ENCODE measurements at regions not wholly inside any gene's neighbourhood (a gene's known extent, or its start where the extent isn't known, plus 50 kb on each side); places are given as distances from the start of the nearest gene placed in this dataset.

GRCh38 chr7:46076527-46076926 lies 155.5 kb upstream of the IGFBP3 start:
- H3K18ac ChIP-seq (ENCODE audit: low read length) = no peak overlapping the region
- H3K27ac ChIP-seq (ENCODE audit: low read depth, low read length) = no peak overlapping the region
- H3K4me2 ChIP-seq (ENCODE audit: low read length) = no peak overlapping the region
- H3K9me3 ChIP-seq (ENCODE audit: insufficient read depth, low read depth, low read length) = no peaks in the 10 kb centered on the region
- H4K8ac ChIP-seq (ENCODE audit: low read depth, low read length) = no peak overlapping the region
- H3K79me2 ChIP-seq (ENCODE audit: control insufficient read depth, insufficient read depth, low read length, poor library complexity) = no peaks in the 10 kb centered on the region
- peaks cover 8 to 9% of the 10 kb centered on the region in 2 experiments for H3K4me1 ChIP-seq (ENCODE audit: control insufficient read depth in 1 of 2, insufficient read depth in 2 of 2, low read length in 2 of 2)
- H3K36me3 ChIP-seq (ENCODE audit: control insufficient read depth in 1 of 2, insufficient read depth in 2 of 2, low read length in 2 of 2) = no peaks in the 10 kb centered on the region
- H3K4me3 ChIP-seq (ENCODE audit: low read depth, low read length) = no peak overlapping the region
- no peak overlapping the region for H2AK5ac ChIP-seq (ENCODE audit: low read length)
- H3K14ac ChIP-seq (ENCODE audit: low read length) = no peak overlapping the region
- no peak overlapping the region for H3K4ac ChIP-seq (ENCODE audit: low read depth, low read length)
- DNase-seq = no peak
- peak overlapping the region; percentile 12 for H2BK12ac ChIP-seq (ENCODE audit: low read length)
- no CpG with 5 or more reads among the region's 1 CpG for WGBS (ENCODE audit: extremely low coverage, insufficient coverage, insufficient read length)
- H3K9ac ChIP-seq (ENCODE audit: low read length) = no peak overlapping the region
- H2AFZ ChIP-seq (ENCODE audit: insufficient read depth, low read length, poor library complexity) = no peak overlapping the region
- no peak overlapping the region for H2BK5ac ChIP-seq (ENCODE audit: low read depth, low read length, poor library complexity)
- H3K23ac ChIP-seq (ENCODE audit: low read length) = no peak overlapping the region
- H3K27me3 ChIP-seq (ENCODE audit: insufficient read depth, low read length) = no peaks in the 10 kb centered on the region
- H4K91ac ChIP-seq (ENCODE audit: low read depth, low read length) = no peak overlapping the region
- H4K12ac ChIP-seq (ENCODE audit: low read depth, low read length) = no peak overlapping the region
- H2BK120ac ChIP-seq (ENCODE audit: insufficient read depth, low read length, poor library complexity) = peak overlapping the region; percentile 14
- H3K79me1 ChIP-seq (ENCODE audit: low read length) = peaks cover 6% of the 10 kb centered on the region

DNA sequence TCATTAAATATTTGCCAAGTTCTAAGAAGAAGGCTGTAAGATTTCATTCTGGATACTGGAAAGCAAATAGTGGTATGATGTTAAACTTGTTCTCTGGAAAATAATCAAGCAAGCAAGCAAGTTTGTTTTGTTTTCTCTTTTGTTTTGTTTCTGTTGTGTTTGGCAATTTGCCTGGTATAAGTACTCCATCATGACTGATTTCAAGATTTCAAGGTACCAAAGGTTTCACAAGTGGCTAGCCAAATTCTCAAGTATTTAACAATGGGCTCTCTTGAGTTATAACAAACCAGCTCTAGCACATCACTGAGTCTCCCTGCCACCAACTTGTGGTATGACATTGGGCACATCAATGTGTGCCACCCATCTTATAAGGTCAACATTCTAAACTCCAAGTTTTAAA lies 151.7 kb upstream of the IGFBP3 start:
- DNase-seq = peak in 1 of 2 donors; percentile 25
- Histone ChIP-seq H3K79me2 (ENCODE audit: control insufficient read depth, insufficient read depth, low read length, poor library complexity) (no peaks in the 10 kb centered on the region), H3K9ac (ENCODE audit: low read length) (no peak overlapping the region), H2AFZ (ENCODE audit: insufficient read depth, low read length, poor library complexity) (no peak overlapping the region), H3K27me3 (ENCODE audit: insufficient read depth, low read length) (no peaks in the 10 kb centered on the region), H3K4me1 (ENCODE audit: control insufficient read depth in 1 of 2, insufficient read depth in 2 of 2, low read length in 2 of 2) (peaks cover 4% of the 10 kb centered on the region in 2 experiments), H2BK120ac (ENCODE audit: insufficient read depth, low read length, poor library complexity) (no peak overlapping the region), H3K36me3 (ENCODE audit: control insufficient read depth in 1 of 2, insufficient read depth in 2 of 2, low read length in 2 of 2) (no peaks in the 10 kb centered on the region), H3K14ac (ENCODE audit: low read length) (no peak overlapping the region), H2BK5ac (ENCODE audit: low read depth, low read length, poor library complexity) (no peak overlapping the region), H3K27ac (ENCODE audit: low read depth, low read length) (no peak overlapping the region), H3K4me3 (ENCODE audit: low read depth, low read length) (no peak overlapping the region), H3K9me3 (ENCODE audit: insufficient read depth, low read depth, low read length) (no peaks in the 10 kb centered on the region), H3K4me2 (ENCODE audit: low read length) (no peak overlapping the region), H4K12ac (ENCODE audit: low read depth, low read length) (no peak overlapping the region), H3K18ac (ENCODE audit: low read length) (no peak overlapping the region), H3K23ac (ENCODE audit: low read length) (no peak overlapping the region), H4K91ac (ENCODE audit: low read depth, low read length) (peak overlapping the region; percentile 14), H2BK12ac (ENCODE audit: low read length) (no peak overlapping the region), H2AK5ac (ENCODE audit: low read length) (no peak overlapping the region), H3K79me1 (ENCODE audit: low read length) (peaks cover 3% of the 10 kb centered on the region), H4K8ac (ENCODE audit: low read depth, low read length) (no peak overlapping the region), H3K4ac (ENCODE audit: low read depth, low read length) (no peak overlapping the region)

DNA sequence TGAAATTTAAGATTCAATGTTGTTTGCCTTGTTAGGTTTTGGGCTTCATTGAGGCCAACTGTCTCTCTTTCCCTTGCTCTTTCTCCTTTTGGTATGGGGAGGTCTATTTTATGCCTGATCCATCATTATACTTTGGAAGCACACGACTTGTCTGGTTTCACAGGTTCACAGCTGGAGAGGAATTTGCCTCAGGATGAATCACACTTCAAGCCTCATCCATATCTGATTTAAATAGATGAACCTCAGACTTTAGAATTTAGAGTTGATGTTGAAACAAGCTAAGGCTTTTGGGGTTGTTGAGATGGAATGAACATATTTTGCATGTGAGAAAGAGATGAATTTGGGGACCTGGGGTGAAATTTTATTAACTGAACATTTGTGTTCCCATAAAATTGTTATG lies 150.5 kb upstream of the IGFBP3 start:
- Histone ChIP-seq H3K79me2 (ENCODE audit: control insufficient read depth, insufficient read depth, low read length, poor library complexity) (no peaks in the 10 kb centered on the region), H3K4me1 (ENCODE audit: control insufficient read depth in 1 of 2, insufficient read depth in 2 of 2, low read length in 2 of 2) (peaks cover 4% of the 10 kb centered on the region in 2 experiments), H3K4me2 (ENCODE audit: low read length) (no peak overlapping the region), H2BK5ac (ENCODE audit: low read depth, low read length, poor library complexity) (no peak overlapping the region), H3K9ac (ENCODE audit: low read length) (no peak overlapping the region), H3K23ac (ENCODE audit: low read length) (no peak overlapping the region), H3K27ac (ENCODE audit: low read depth, low read length) (no peak overlapping the region), H3K4me3 (ENCODE audit: low read depth, low read length) (no peak overlapping the region), H3K9me3 (ENCODE audit: insufficient read depth, low read depth, low read length) (no peaks in the 10 kb centered on the region), H2AFZ (ENCODE audit: insufficient read depth, low read length, poor library complexity) (no peak overlapping the region), H4K12ac (ENCODE audit: low read depth, low read length) (no peak overlapping the region), H3K14ac (ENCODE audit: low read length) (no peak overlapping the region), H2BK120ac (ENCODE audit: insufficient read depth, low read length, poor library complexity) (no peak overlapping the region), H3K18ac (ENCODE audit: low read length) (no peak overlapping the region), H3K36me3 (ENCODE audit: control insufficient read depth in 1 of 2, insufficient read depth in 2 of 2, low read length in 2 of 2) (no peaks in the 10 kb centered on the region), H4K91ac (ENCODE audit: low read depth, low read length) (no peak overlapping the region), H2AK5ac (ENCODE audit: low read length) (no peak overlapping the region), H2BK12ac (ENCODE audit: low read length) (no peak overlapping the region), H3K79me1 (ENCODE audit: low read length) (peaks cover 3% of the 10 kb centered on the region), H4K8ac (ENCODE audit: low read depth, low read length) (no peak overlapping the region), H3K4ac (ENCODE audit: low read depth, low read length) (no peak overlapping the region), H3K27me3 (ENCODE audit: insufficient read depth, low read length) (no peaks in the 10 kb centered on the region)
- DNase-seq = peak; percentile 48 to 72
- WGBS (ENCODE audit: extremely low coverage, insufficient coverage, insufficient read length) = no CpG with 5 or more reads among the region's 1 CpG

DNA sequence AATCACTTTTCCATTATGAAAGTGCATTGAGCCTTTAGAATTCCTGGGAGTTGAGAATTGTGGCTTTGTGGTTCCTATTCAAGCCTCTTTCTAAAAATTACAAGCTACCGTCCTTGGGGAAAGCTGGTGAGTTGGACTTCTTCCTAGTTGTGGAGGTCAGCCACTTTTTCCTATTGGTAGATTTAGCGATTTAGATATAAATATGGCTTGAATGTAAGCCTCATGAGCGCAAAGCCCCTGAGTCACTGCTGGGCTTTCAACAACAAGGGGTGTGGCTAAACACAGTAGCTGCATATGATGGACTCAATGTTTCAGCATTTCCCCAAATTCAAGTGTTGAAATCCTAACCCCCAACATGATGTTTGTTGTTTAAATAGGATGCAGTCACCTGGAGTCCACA lies 150.0 kb upstream of the IGFBP3 start:
- no peak overlapping the region for H3K23ac ChIP-seq (ENCODE audit: low read length)
- no peak overlapping the region for H3K4me2 ChIP-seq (ENCODE audit: low read length)
- no peaks in the 10 kb centered on the region for H3K79me1 ChIP-seq (ENCODE audit: low read length)
- H3K18ac ChIP-seq (ENCODE audit: low read length) = no peak overlapping the region
- H4K12ac ChIP-seq (ENCODE audit: low read depth, low read length) = no peak overlapping the region
- peak in 1 of 2 donors; percentile 38 for DNase-seq
- H2BK5ac ChIP-seq (ENCODE audit: low read depth, low read length, poor library complexity) = no peak overlapping the region
- H3K36me3 ChIP-seq (ENCODE audit: control insufficient read depth in 1 of 2, insufficient read depth in 2 of 2, low read length in 2 of 2) = no peaks in the 10 kb centered on the region
- H4K8ac ChIP-seq (ENCODE audit: low read depth, low read length) = no peak overlapping the region
- H2BK120ac ChIP-seq (ENCODE audit: insufficient read depth, low read length, poor library complexity) = no peak overlapping the region
- no peak overlapping the region for H3K14ac ChIP-seq (ENCODE audit: low read length)
- H3K27ac ChIP-seq (ENCODE audit: low read depth, low read length) = no peak overlapping the region
- no peak overlapping the region for H2BK12ac ChIP-seq (ENCODE audit: low read length)
- no peaks in the 10 kb centered on the region for H3K79me2 ChIP-seq (ENCODE audit: control insufficient read depth, insufficient read depth, low read length, poor library complexity)
- no peak overlapping the region for H3K4ac ChIP-seq (ENCODE audit: low read depth, low read length)
- no CpG with 5 or more reads among the region's 3 CpGs for WGBS (ENCODE audit: extremely low coverage, insufficient coverage, insufficient read length)
- no peak overlapping the region for H2AK5ac ChIP-seq (ENCODE audit: low read length)
- H4K91ac ChIP-seq (ENCODE audit: low read depth, low read length) = no peak overlapping the region
- H3K4me1 ChIP-seq (ENCODE audit: control insufficient read depth in 1 of 2, insufficient read depth in 2 of 2, low read length in 2 of 2) = peaks cover 4% of the 10 kb centered on the region in 2 experiments
- H3K27me3 ChIP-seq (ENCODE audit: insufficient read depth, low read length) = no peaks in the 10 kb centered on the region
- no peak overlapping the region for H3K9ac ChIP-seq (ENCODE audit: low read length)
- H3K9me3 ChIP-seq (ENCODE audit: insufficient read depth, low read depth, low read length) = no peaks in the 10 kb centered on the region
- H2AFZ ChIP-seq (ENCODE audit: insufficient read depth, low read length, poor library complexity) = no peak overlapping the region
- no peak overlapping the region for H3K4me3 ChIP-seq (ENCODE audit: low read depth, low read length)
